ENCODE measurements at regions not wholly inside any gene's neighbourhood (a gene's known extent, or its start where the extent isn't known, plus 50 kb on each side); places are given as distances from the start of the nearest gene placed in this dataset.

DNA sequence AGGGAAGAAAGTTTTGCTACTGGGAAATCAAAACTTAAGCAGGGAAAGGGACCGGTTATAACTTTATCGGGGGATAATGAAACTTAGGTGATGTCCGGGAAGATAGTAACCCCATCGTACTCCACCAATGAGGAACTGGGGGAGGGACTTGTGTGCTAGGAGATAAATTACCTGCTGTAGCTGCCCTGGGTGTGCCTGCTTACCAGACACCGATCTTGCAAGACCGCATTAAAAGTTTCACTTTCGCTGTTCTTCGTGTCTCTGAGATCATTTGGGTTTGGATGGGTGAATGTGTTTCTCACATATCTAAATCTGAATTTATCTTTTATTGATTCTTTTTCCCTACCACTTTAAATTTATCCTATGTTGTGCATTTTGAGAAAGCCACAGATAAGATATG, 381.4 kb downstream of the SLITRK6 start:
- TF ChIP-seq, protein P1, sequence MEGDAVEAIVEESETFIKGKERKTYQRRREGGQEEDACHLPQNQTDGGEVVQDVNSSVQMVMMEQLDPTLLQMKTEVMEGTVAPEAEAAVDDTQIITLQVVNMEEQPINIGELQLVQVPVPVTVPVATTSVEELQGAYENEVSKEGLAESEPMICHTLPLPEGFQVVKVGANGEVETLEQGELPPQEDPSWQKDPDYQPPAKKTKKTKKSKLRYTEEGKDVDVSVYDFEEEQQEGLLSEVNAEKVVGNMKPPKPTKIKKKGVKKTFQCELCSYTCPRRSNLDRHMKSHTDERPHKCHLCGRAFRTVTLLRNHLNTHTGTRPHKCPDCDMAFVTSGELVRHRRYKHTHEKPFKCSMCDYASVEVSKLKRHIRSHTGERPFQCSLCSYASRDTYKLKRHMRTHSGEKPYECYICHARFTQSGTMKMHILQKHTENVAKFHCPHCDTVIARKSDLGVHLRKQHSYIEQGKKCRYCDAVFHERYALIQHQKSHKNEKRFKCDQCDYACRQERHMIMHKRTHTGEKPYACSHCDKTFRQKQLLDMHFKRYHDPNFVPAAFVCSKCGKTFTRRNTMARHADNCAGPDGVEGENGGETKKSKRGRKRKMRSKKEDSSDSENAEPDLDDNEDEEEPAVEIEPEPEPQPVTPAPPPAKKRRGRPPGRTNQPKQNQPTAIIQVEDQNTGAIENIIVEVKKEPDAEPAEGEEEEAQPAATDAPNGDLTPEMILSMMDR (IDR thresholded peaks at IDR 0.05), result no peak
- TF ChIP-seq EZH2 (IDR thresholded peaks at IDR 0.05), result no peak
